Liver (tissue), 7 donors: ENCODE measurements at regions not wholly inside any gene's neighbourhood (a gene's known extent, or its start where the extent isn't known, plus 50 kb on each side); places are given as distances from the start of the nearest gene placed in this dataset.

ENCODE experiments used
- DNase-seq: peaks from one replicate; pipeline ENCODE4 v3.0.0-alpha.2; 2017; ENCODE audit warnings: low spot score
- H3K27ac ChIP-seq, 2 donors: one replicate each; pipeline ENCODE4 v1.7.0; 2013; ENCODE audit warnings: inconsistent platforms in 2 of 2, low read length in 2 of 2, control low read depth in 1 of 2, low read depth in 1 of 2, mild to moderate bottlenecking in 1 of 2
- H3K27me3 ChIP-seq, 4 donors: one replicate each; pipeline versions ENCODE4 v1.6.1 to v1.7.0; 2013; ENCODE audit warnings: low read length in 3 of 4, inconsistent platforms in 1 of 4, mild to moderate bottlenecking in 1 of 4, moderate library complexity in 1 of 4; ENCODE audit not compliant: control insufficient read depth in 4 of 4, insufficient read depth in 4 of 4
- H3K36me3 ChIP-seq, 4 donors: one replicate each; pipeline versions ENCODE4 v1.6.1 to v1.7.0; 2013; ENCODE audit warnings: low read length in 3 of 4, mild to moderate bottlenecking in 3 of 4, low read depth in 1 of 4, moderate library complexity in 1 of 4; ENCODE audit not compliant: control insufficient read depth in 4 of 4, insufficient read depth in 3 of 4
- H3K4me1 ChIP-seq, 4 donors: one replicate each; pipeline versions ENCODE4 v1.6.1 to v1.7.0; 2013; ENCODE audit warnings: low read length in 3 of 4, mild to moderate bottlenecking in 3 of 4, moderate library complexity in 1 of 4; ENCODE audit not compliant: control insufficient read depth in 4 of 4, insufficient read depth in 4 of 4
- H3K4me3 ChIP-seq, 3 donors: one replicate each; pipeline versions ENCODE4 v1.6.1 to v1.7.0; 2013; ENCODE audit warnings: low read length in 3 of 3, control low read depth in 1 of 3, low read depth in 1 of 3, mild to moderate bottlenecking in 1 of 3
- H3K9ac ChIP-seq, 2 donors: one replicate each; pipeline ENCODE4 v1.7.0; 2013; ENCODE audit warnings: low read length in 2 of 2, mild to moderate bottlenecking in 2 of 2, moderate library complexity in 2 of 2, control low read depth in 1 of 2, low read depth in 1 of 2
- H3K9me3 ChIP-seq, 4 donors: one replicate each; pipeline versions ENCODE4 v1.6.1 to v1.7.0; 2013; ENCODE audit warnings: low read length in 3 of 4; ENCODE audit not compliant: control insufficient read depth in 4 of 4
- ATF3 ChIP-seq: IDR thresholded peaks from 2 replicates; pipeline ENCODE4 v1.6.1; 2016; ENCODE audit warnings: antibody characterized with exemption
- EGR1 ChIP-seq, 2 donors: IDR thresholded peaks; 2 replicates each; pipeline ENCODE4 v1.6.1; 2016 to 2018; ENCODE audit warnings: antibody characterized with exemption in 2 of 2, low read depth in 2 of 2
- FOXA1 ChIP-seq: IDR thresholded peaks from 2 replicates; pipeline ENCODE4 v1.6.1; 2016; ENCODE audit warnings: antibody characterized with exemption
- FOXA2 ChIP-seq: IDR thresholded peaks from 2 replicates; pipeline ENCODE4 v1.6.1; 2016; ENCODE audit warnings: antibody characterized with exemption
- GABPA ChIP-seq, 2 donors: IDR thresholded peaks in 1 of 2; conservative IDR thresholded peaks in 1 of 2; 2 replicates each; pipeline ENCODE4 v1.6.1; 2016; ENCODE audit warnings: antibody characterized with exemption in 2 of 2, mild to moderate bottlenecking in 1 of 2, moderate library complexity in 1 of 2
- HNF4A ChIP-seq, 2 donors: conservative IDR thresholded peaks; 2 replicates each; pipeline ENCODE4 v1.6.1; 2016; ENCODE audit warnings: antibody characterized with exemption in 2 of 2, mild to moderate bottlenecking in 2 of 2
- HNF4G ChIP-seq: IDR thresholded peaks from 2 replicates; pipeline ENCODE4 v1.6.1; 2016; ENCODE audit warnings: antibody characterized with exemption
- JUND ChIP-seq, 2 donors: IDR thresholded peaks; 2 replicates each; pipeline ENCODE4 v1.6.1; 2016; ENCODE audit warnings: antibody characterized with exemption in 2 of 2
- NR2F2 ChIP-seq: IDR thresholded peaks from 2 replicates; pipeline ENCODE4 v1.6.1; 2016; ENCODE audit warnings: antibody characterized with exemption
- RXRA ChIP-seq, 2 donors: IDR thresholded peaks; 2 replicates each; pipeline ENCODE4 v1.6.1; 2017 to 2018; ENCODE audit warnings: antibody characterized with exemption in 2 of 2, mild to moderate bottlenecking in 1 of 2
- SP1 ChIP-seq: IDR thresholded peaks from 2 replicates; pipeline ENCODE4 v1.6.1; 2018; ENCODE audit warnings: antibody characterized with exemption, mild to moderate bottlenecking
- TAF1 ChIP-seq: conservative IDR thresholded peaks from 2 replicates; pipeline ENCODE4 v1.6.1; 2016; ENCODE audit warnings: antibody characterized with exemption, mild to moderate bottlenecking
- YY1 ChIP-seq: IDR thresholded peaks from 2 replicates; pipeline ENCODE4 v1.6.1; 2016; ENCODE audit warnings: antibody characterized with exemption, mild to moderate bottlenecking
- WGBS: extraction: QIAGEN DNeasy Blood & Tissue Kit; methylation state at CpG from one replicate; pipeline ENCODE4 v1.1.7; 2013; 5-methylcytosine and 5-hydroxymethylcytosine counted together
- TF ChIP-seq, protein P1 (sequence below): IDR thresholded peaks from 2 replicates; pipeline ENCODE4 v1.6.1; 2016; ENCODE audit warnings: antibody characterized with exemption
- TF ChIP-seq, protein P2 (sequence below): IDR thresholded peaks from 2 replicates; pipeline ENCODE4 v1.6.1; 2016; ENCODE audit warnings: antibody characterized with exemption
- TF ChIP-seq, protein P3 (sequence below): IDR thresholded peaks from 2 replicates; pipeline ENCODE4 v1.6.1; 2016; ENCODE audit warnings: antibody characterized with exemption, mild to moderate bottlenecking
- donor health status: healthy.
- donor health status: healthy.
- donor health status: healthy.
- donor health status: healthy.

DNA sequence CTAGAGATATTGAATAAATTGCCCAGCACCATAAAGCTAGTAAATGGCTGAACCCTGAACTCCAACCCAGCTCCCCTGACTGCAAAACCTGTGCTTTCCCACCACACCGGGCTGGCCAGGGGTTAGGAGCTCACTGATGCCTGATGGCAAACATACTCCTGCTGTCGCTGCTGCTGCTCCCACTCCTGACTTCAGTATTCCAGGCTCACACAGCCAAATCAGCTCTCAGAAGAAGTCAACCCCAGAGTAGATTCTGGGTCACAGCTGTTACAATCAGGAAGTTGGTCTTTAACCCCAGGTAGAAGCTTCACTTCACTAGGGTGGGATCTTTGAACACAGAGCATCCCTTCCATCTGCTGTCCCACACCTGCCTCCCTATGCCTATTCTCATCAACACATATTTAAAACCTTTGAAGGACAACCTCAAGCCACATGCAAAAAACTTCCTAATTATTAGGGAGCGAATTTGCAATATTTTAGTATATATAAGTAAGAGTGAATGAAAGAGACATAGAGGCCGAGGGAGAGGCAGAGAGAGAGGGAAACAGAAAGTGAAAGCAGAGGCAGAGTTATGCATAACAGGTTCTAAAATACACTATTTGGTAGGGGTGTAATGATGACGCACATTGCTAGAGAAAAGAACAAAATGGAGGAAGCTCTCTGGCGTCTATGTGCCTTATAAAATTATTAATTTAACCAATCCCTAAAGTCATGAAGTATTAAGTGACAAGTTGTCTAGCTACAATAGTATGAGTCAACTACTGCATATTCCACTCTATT lies 99.4 kb upstream of the SERP2 start (continued):
- TF ChIP-seq RXRA (IDR thresholded peaks at IDR 0.05) (peak in 1 of 2 donors; percentile 30), ATF3 (peak; percentile 28), JUND (IDR thresholded peaks at IDR 0.05) (peak; percentile 36 to 48)
- TF ChIP-seq, protein P1, sequence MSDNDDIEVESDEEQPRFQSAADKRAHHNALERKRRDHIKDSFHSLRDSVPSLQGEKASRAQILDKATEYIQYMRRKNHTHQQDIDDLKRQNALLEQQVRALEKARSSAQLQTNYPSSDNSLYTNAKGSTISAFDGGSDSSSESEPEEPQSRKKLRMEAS: no peak

- Histone ChIP-seq H3K36me3 (no peaks in the 10 kb centered on the region), H3K9me3 (no peaks in the 10 kb centered on the region), H3K27me3 (no peaks in the 10 kb centered on the region), H3K4me1 (peaks cover 4 to 23% (median 10%) of the 10 kb centered on the region in 4 donors), H3K9ac (peak overlapping the region in 1 of 2 donors; percentile 80), H3K4me3 (peak overlapping the region in 2 of 3 donors; percentile 30 to 40), H3K27ac (peak overlapping the region; percentile 68 to 70)
- TF ChIP-seq GABPA (IDR thresholded peaks at IDR 0.05 in 1 of 2, conservative IDR thresholded peaks at IDR 0.05 in 1 of 2) (no peak), FOXA1 (no peak), HNF4A (conservative IDR thresholded peaks at IDR 0.05) (no peak), FOXA2 (no peak), YY1 (peak; percentile 61), SP1 (no peak)
- TF ChIP-seq, protein P2, sequence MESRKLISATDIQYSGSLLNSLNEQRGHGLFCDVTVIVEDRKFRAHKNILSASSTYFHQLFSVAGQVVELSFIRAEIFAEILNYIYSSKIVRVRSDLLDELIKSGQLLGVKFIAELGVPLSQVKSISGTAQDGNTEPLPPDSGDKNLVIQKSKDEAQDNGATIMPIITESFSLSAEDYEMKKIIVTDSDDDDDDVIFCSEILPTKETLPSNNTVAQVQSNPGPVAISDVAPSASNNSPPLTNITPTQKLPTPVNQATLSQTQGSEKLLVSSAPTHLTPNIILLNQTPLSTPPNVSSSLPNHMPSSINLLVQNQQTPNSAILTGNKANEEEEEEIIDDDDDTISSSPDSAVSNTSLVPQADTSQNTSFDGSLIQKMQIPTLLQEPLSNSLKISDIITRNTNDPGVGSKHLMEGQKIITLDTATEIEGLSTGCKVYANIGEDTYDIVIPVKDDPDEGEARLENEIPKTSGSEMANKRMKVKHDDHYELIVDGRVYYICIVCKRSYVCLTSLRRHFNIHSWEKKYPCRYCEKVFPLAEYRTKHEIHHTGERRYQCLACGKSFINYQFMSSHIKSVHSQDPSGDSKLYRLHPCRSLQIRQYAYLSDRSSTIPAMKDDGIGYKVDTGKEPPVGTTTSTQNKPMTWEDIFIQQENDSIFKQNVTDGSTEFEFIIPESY: no peak
- TF ChIP-seq, protein P3, sequence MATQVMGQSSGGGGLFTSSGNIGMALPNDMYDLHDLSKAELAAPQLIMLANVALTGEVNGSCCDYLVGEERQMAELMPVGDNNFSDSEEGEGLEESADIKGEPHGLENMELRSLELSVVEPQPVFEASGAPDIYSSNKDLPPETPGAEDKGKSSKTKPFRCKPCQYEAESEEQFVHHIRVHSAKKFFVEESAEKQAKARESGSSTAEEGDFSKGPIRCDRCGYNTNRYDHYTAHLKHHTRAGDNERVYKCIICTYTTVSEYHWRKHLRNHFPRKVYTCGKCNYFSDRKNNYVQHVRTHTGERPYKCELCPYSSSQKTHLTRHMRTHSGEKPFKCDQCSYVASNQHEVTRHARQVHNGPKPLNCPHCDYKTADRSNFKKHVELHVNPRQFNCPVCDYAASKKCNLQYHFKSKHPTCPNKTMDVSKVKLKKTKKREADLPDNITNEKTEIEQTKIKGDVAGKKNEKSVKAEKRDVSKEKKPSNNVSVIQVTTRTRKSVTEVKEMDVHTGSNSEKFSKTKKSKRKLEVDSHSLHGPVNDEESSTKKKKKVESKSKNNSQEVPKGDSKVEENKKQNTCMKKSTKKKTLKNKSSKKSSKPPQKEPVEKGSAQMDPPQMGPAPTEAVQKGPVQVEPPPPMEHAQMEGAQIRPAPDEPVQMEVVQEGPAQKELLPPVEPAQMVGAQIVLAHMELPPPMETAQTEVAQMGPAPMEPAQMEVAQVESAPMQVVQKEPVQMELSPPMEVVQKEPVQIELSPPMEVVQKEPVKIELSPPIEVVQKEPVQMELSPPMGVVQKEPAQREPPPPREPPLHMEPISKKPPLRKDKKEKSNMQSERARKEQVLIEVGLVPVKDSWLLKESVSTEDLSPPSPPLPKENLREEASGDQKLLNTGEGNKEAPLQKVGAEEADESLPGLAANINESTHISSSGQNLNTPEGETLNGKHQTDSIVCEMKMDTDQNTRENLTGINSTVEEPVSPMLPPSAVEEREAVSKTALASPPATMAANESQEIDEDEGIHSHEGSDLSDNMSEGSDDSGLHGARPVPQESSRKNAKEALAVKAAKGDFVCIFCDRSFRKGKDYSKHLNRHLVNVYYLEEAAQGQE: no peak
- no peak for DNase-seq
- 72% methylated on average over 2 of the region's 2 CpGs for WGBS
Measured at GRCh38 chr13:44274771-44275205, 98.8 kb upstream of the SERP2 start.

DNA sequence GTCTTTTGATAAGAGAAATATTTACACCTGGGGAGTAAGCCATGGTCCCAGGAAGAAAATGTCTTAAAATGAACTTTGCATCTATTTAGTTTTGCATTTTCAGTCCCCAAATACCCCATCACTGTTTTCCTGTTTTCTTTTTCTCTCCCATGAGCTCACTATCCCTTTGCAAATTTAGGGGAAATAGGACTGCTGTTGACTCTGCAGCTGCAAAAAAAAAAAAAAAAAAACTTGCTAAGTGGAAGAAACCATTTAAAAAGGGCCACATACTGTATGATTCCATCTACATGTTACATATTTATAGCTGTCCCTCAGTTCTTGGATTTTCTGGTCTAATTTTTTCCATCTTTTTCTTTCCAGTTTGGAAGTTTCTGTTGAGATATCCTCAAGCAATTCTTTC lies 98.2 kb upstream of the SERP2 start:
- Histone ChIP-seq H3K27me3 (no peaks in the 10 kb centered on the region), H3K9ac (no peak overlapping the region), H3K4me3 (no peak overlapping the region), H3K9me3 (no peaks in the 10 kb centered on the region), H3K4me1 (peaks cover 4 to 23% (median 10%) of the 10 kb centered on the region in 4 donors), H3K36me3 (no peaks in the 10 kb centered on the region), H3K27ac (peak overlapping the region in 1 of 2 donors; percentile 68)
- no peak for TF ChIP-seq NR2F2
- TF ChIP-seq HNF4G: no peak
- TF ChIP-seq SP1: no peak
- no peak for TF ChIP-seq YY1
- TF ChIP-seq, protein P2: no peak
- TF ChIP-seq RXRA (IDR thresholded peaks at IDR 0.05): no peak
- no peak for TF ChIP-seq HNF4A (conservative IDR thresholded peaks at IDR 0.05)
- TF ChIP-seq, protein P1: no peak
- TF ChIP-seq JUND (IDR thresholded peaks at IDR 0.05): no peak
- TF ChIP-seq EGR1 (IDR thresholded peaks at IDR 0.05; ENCODE audit: low read depth in 2 of 2): no peak
- TF ChIP-seq, protein P3: no peak
- no peak for TF ChIP-seq TAF1
- DNase-seq: no peak
